GM12865 (cell line): ENCODE measurements at regions not wholly inside any gene's neighbourhood (a gene's known extent, or its start where the extent isn't known, plus 50 kb on each side); places are given as distances from the start of the nearest gene placed in this dataset.

Source experiments
- DNase-seq: peaks from one replicate; pipeline ENCODE4 v3.0.0; 2010; ENCODE audit warnings: low read depth
- H3K4me3 ChIP-seq: 2 replicates; pipeline ENCODE4 v1.5.1; 2011; ENCODE audit warnings: mild to moderate bottlenecking, low read depth, low read length, control low read depth
- CTCF ChIP-seq: IDR thresholded peaks from 2 replicates; pipeline ENCODE4 v1.5.1; 2011; ENCODE audit warnings: low read length, control low read depth, low read depth, inconsistent platforms; ENCODE audit not compliant: insufficient read depth; ENCODE audit errors: missing control alignments

GRCh38 chr3:164539215-164539614 is 539.1 kb downstream of the SI start:
- DNase-seq: no peak
- no peak for TF ChIP-seq CTCF
- no peak overlapping the region for H3K4me3 ChIP-seq

GRCh38 chr3:164537485-164537884 is 540.8 kb downstream of the SI start:
- no peak for TF ChIP-seq CTCF
- H3K4me3 ChIP-seq: no peak overlapping the region
- DNase-seq: no peak

GRCh38 chr3:164533275-164533674 is 545.0 kb downstream of the SI start:
- TF ChIP-seq CTCF: no peak
- H3K4me3 ChIP-seq: no peak overlapping the region
- no peak for DNase-seq

- no peak overlapping the region for H3K4me3 ChIP-seq
- no peak for DNase-seq
- TF ChIP-seq CTCF: no peak
These were observed 552.0 kb downstream of the SI start for GRCh38 chr3:164526250-164526649.

GRCh38 chr3:164524201-164524600 is 554.1 kb downstream of the SI start:
- no peak for TF ChIP-seq CTCF
- DNase-seq: no peak
- no peak overlapping the region for H3K4me3 ChIP-seq

GRCh38 chr3:164522073-164522763 is 556.1 kb downstream of the SI start:
- no peak for TF ChIP-seq CTCF
- no peak overlapping the region for H3K4me3 ChIP-seq
- DNase-seq: no peak

GRCh38 chr3:164521644-164522043 is 556.7 kb downstream of the SI start:
- no peak for DNase-seq
- no peak for TF ChIP-seq CTCF
- H3K4me3 ChIP-seq: no peak overlapping the region
